Osteocyte (in vitro differentiated cells): ENCODE measurements at regions not wholly inside any gene's neighbourhood (a gene's known extent, or its start where the extent isn't known, plus 50 kb on each side); places are given as distances from the start of the nearest gene placed in this dataset.

Experiments used
- DNase-seq: peaks from one replicate; pipeline ENCODE4 v3.0.0; 2021; ENCODE audit warnings: mixed read lengths; ENCODE audit not compliant: unreplicated experiment; ENCODE audit errors: extremely low spot score
- H3K27ac Mint-ChIP-seq: one replicate; pipeline ENCODE4 v1.8.0; 2021; ENCODE audit warnings: mild to moderate bottlenecking, mixed read lengths; ENCODE audit not compliant: unreplicated experiment
- H3K27me3 Mint-ChIP-seq: one replicate; pipeline ENCODE4 v1.8.0; 2021; ENCODE audit warnings: mixed read lengths; ENCODE audit not compliant: unreplicated experiment
- H3K36me3 Mint-ChIP-seq: one replicate; pipeline ENCODE4 v1.8.0; 2021; ENCODE audit warnings: mixed read lengths; ENCODE audit not compliant: unreplicated experiment
- H3K4me1 Mint-ChIP-seq: one replicate; pipeline ENCODE4 v1.8.0; 2021; ENCODE audit warnings: mixed read lengths; ENCODE audit not compliant: unreplicated experiment
- H3K4me3 Mint-ChIP-seq: one replicate; pipeline ENCODE4 v1.8.0; 2021; ENCODE audit warnings: mild to moderate bottlenecking, moderate library complexity, mixed read lengths; ENCODE audit not compliant: unreplicated experiment
- H3K9me3 Mint-ChIP-seq: one replicate; pipeline ENCODE4 v1.8.0; 2021; ENCODE audit warnings: mixed read lengths; ENCODE audit not compliant: unreplicated experiment
- CTCF ChIP-seq: fragments of 200-600 bp; sonication (generic); IDR thresholded peaks from 2 replicates; pipeline ENCODE4 v1.5.0; 2021; ENCODE audit warnings: antibody characterized with exemption, mild to moderate bottlenecking, moderate library complexity

- no peak overlapping the region for H3K27ac Mint-ChIP-seq
- TF ChIP-seq CTCF: no peak
- no peak for DNase-seq
- no peaks in the 10 kb centered on the region for H3K9me3 Mint-ChIP-seq
- H3K36me3 Mint-ChIP-seq: no peaks in the 10 kb centered on the region
- H3K4me1 Mint-ChIP-seq: no peaks in the 10 kb centered on the region
- H3K4me3 Mint-ChIP-seq: no peak overlapping the region
- no peaks in the 10 kb centered on the region for H3K27me3 Mint-ChIP-seq
Observed at GRCh38 chr5:117759849-117760499, 1185.4 kb upstream of the SEMA6A start.

- no peak overlapping the region for H3K27ac Mint-ChIP-seq
- H3K27me3 Mint-ChIP-seq: no peaks in the 10 kb centered on the region
Observed at GRCh38 chr5:117752403-117752802, 1177.8 kb upstream of the SEMA6A start.

GRCh38 chr5:117748336-117748735 lies 1173.7 kb upstream of the SEMA6A start:
- no peaks in the 10 kb centered on the region for H3K27me3 Mint-ChIP-seq
- H3K36me3 Mint-ChIP-seq: no peaks in the 10 kb centered on the region
- no peaks in the 10 kb centered on the region for H3K4me1 Mint-ChIP-seq
- H3K4me3 Mint-ChIP-seq: no peak overlapping the region
- H3K9me3 Mint-ChIP-seq: no peaks in the 10 kb centered on the region
- H3K27ac Mint-ChIP-seq: no peak overlapping the region
- TF ChIP-seq CTCF: no peak
- no peak for DNase-seq

More at GRCh38 chr5:117752403-117752802, 1177.8 kb upstream of the SEMA6A start:
- no peaks in the 10 kb centered on the region for H3K4me1 Mint-ChIP-seq
- H3K4me3 Mint-ChIP-seq: no peak overlapping the region
- TF ChIP-seq CTCF: no peak
- no peak for DNase-seq
- no peaks in the 10 kb centered on the region for H3K9me3 Mint-ChIP-seq
- H3K36me3 Mint-ChIP-seq: no peaks in the 10 kb centered on the region

GRCh38 chr5:117743337-117743736 lies 1168.7 kb upstream of the SEMA6A start:
- no peak overlapping the region for H3K4me3 Mint-ChIP-seq
- TF ChIP-seq CTCF: no peak

GRCh38 chr5:117741655-117742206 lies 1167.1 kb upstream of the SEMA6A start:
- Mint-ChIP-seq H3K4me3 (no peak overlapping the region), H3K36me3 (no peaks in the 10 kb centered on the region), H3K9me3 (no peaks in the 10 kb centered on the region), H3K4me1 (peaks cover 2% of the 10 kb centered on the region), H3K27ac (no peak overlapping the region), H3K27me3 (no peaks in the 10 kb centered on the region)
- TF ChIP-seq CTCF: no peak
- no peak for DNase-seq

More at GRCh38 chr5:117743337-117743736, 1168.7 kb upstream of the SEMA6A start:
- no peak overlapping the region for H3K27ac Mint-ChIP-seq
- no peaks in the 10 kb centered on the region for H3K9me3 Mint-ChIP-seq
- no peaks in the 10 kb centered on the region for H3K27me3 Mint-ChIP-seq
- no peak for DNase-seq
- H3K4me1 Mint-ChIP-seq: peaks cover 2% of the 10 kb centered on the region
- H3K36me3 Mint-ChIP-seq: no peaks in the 10 kb centered on the region
